ENCODE measurements at regions not wholly inside any gene's neighbourhood (a gene's known extent, or its start where the extent isn't known, plus 50 kb on each side); places are given as distances from the start of the nearest gene placed in this dataset.

- TF ChIP-seq POLR2A (IDR thresholded peaks at IDR 0.05): no peak
- TF ChIP-seq CTCF (IDR thresholded peaks at IDR 0.05): no peak
These were observed 371.6 kb downstream of the DOK5 start for GRCh38 chr20:54846948-54847347.
